ENCODE measurements at regions not wholly inside any gene's neighbourhood (a gene's known extent, or its start where the extent isn't known, plus 50 kb on each side); places are given as distances from the start of the nearest gene placed in this dataset.
"Not testable (repeated sequence)": the region's sequence is repeated elsewhere in the genome, so short reads cannot be mapped to it uniquely, and the experiment has no call there.

DNA sequence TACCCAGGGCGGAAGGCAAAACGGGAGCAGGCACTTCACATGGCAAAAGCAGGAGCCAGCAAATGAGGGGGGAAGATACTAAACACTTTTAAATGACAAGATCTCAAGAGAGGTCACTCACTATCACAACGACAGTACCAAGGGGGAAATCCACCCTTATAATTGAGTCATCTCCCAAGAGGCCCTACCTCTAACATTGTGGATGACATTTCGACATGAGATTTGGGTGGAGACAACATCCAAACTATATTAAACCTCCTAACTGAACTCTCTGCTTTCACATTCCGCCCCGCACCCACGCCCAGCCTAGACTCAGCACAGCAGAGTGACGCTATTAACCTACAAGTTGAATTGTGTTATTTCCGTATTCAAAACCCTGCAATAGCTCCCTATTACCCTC, 76.7 kb upstream of the SCAF11 start:
- H3K36me3 Mint-ChIP-seq (ENCODE audit: low read depth): no peaks in the 10 kb centered on the region
- peaks cover 11% of the 10 kb centered on the region for H3K4me1 Mint-ChIP-seq (ENCODE audit: low read depth)
- H3K9me3 Mint-ChIP-seq: no peaks in the 10 kb centered on the region
- H3K27ac Mint-ChIP-seq: no peak overlapping the region
- intact Hi-C loops (cut with micrococcal nuclease): no loop called here
- H3K27me3 Mint-ChIP-seq: no peaks in the 10 kb centered on the region
- H3K4me3 Mint-ChIP-seq: no peak overlapping the region

DNA sequence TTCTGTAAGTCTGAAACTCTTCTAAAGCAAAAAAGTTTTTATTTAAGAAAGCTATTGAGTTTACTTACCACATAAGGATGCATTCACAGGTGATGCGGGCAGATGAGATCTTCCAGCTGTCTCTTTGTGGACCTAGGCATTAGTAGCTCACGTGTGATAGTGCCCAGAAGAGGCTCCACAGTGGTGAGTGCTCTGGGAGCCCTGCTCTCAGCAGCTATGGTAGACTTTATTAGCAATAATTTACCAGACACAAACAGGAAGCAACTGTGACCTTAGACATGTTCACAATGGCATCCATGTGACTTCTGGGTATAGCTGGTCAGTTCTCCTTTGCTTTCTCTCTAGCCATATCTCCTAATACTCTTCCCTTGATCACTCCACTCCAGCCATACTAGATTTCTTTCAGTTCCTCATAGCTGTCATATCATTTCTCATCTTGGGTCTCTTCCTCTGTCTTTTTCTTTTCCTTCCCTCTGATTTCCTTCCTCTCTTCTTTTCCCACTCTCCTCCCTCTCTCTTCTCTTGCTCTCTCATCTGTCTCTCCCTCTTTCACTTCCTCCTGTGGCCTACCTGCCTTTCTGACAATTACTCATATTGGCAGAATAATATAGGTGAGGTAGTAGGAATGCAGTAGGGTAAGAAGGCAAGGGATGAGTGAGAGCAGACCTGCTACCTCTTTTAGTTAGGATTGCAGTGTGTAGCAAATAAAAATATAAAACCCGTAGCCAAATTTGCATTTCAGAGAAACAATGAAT, 75.2 kb upstream of the SCAF11 start:
- Mint-ChIP-seq H3K27ac (no peak overlapping the region), H3K4me3 (no peak overlapping the region), H3K9me3 (no peaks in the 10 kb centered on the region), H3K27me3 (no peaks in the 10 kb centered on the region), H3K36me3 (ENCODE audit: low read depth) (no peaks in the 10 kb centered on the region), H3K4me1 (ENCODE audit: low read depth) (peaks cover 6% of the 10 kb centered on the region)
- intact Hi-C loops (cut with micrococcal nuclease): no loop called here

DNA sequence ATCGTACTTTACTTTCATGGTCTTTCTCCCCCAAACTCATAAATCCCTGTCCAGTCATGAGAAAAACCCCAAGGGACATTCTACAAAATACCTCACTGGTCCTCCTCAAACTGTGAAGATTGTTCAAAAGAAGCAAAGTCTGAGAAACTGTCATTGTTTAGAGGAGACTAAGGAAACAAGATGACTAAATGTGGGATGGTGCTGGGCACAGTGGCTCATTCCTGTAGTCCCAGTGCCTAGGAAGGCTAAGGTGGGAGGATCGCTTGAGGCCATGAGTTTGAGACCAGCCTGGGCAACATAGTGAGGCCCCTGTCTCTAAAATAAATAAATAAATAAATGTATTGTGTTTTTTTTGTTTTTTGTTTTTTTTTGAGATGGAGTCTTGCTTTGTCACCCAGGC, 74.2 kb upstream of the SCAF11 start:
- Mint-ChIP-seq H3K27me3 (no peaks in the 10 kb centered on the region), H3K9me3 (no peaks in the 10 kb centered on the region), H3K4me3 (no peak overlapping the region), H3K4me1 (ENCODE audit: low read depth) (peaks cover 6% of the 10 kb centered on the region), H3K27ac (no peak overlapping the region), H3K36me3 (ENCODE audit: low read depth) (no peaks in the 10 kb centered on the region)
- intact Hi-C loops (cut with micrococcal nuclease): no loop called here

DNA sequence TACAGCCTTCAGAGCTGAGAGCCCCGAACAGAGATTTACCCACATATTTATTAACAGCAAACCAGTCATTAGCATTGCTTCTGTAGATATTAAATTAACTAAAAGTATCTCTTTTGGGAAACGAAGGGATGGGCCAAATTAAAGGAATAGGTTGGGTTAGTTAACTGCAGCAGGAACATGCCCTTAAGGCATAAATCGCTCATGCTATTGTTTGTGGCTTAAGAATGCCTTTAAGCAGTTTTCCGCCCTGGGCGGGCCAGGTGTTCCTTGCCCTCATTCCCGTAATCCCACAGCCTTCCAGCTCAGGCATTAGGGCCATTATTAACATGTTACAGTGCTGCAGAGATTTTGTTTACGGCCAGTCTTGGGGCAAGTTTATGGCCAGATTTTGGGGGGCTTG, 68.3 kb upstream of the SCAF11 start:
- H3K36me3 Mint-ChIP-seq (ENCODE audit: low read depth); H3K4me1 Mint-ChIP-seq (ENCODE audit: low read depth); H3K27ac Mint-ChIP-seq; H3K4me3 Mint-ChIP-seq; H3K27me3 Mint-ChIP-seq; intact Hi-C loops (cut with micrococcal nuclease): not testable (repeated sequence)
- peaks cover 20% of the 10 kb centered on the region for H3K9me3 Mint-ChIP-seq

DNA sequence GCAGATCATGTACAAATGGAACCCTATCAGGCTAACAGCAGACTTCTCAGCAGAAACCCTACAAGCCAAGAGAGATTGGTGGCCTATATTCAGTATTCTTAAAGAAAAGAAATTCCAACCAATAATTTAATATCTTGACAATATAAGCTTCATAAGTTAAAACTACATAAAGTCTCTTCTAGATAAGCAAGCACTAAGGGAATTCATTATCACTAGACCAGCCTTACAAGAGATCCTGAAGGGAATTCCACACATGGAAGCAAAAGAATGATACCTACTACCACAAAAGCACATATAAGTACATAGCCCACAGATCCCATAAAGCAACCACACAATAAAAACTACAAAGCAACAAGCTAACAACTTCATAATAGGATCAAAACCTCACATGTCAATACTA, 60.4 kb upstream of the SCAF11 start:
- Mint-ChIP-seq H3K27ac (no peak overlapping the region), H3K27me3 (no peaks in the 10 kb centered on the region), H3K4me1 (ENCODE audit: low read depth) (no peaks in the 10 kb centered on the region), H3K4me3 (no peak overlapping the region), H3K36me3 (ENCODE audit: low read depth) (no peaks in the 10 kb centered on the region), H3K9me3 (peaks cover 53% of the 10 kb centered on the region)
- intact Hi-C loops (cut with micrococcal nuclease): no loop called here

DNA sequence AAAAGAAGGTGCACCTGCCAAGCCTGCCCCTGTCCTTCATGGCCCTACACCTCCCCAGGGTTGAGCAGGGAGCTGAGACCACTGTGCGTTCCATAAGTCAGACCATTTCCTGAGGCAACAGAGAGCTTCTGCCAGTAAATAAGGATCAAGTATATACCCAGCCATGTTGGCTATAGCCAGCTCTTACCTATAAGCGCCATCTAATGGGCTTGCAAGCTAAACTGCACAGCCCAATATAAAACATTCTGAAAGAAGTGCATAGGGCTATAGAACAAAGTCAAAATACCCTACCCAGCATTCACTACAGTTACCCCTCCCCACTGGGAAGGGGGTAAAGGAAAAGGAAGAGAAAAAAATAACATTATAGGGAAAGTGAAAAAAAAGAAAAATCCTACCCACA, 59.3 kb upstream of the SCAF11 start:
- no peak overlapping the region for H3K27ac Mint-ChIP-seq
- no peaks in the 10 kb centered on the region for H3K27me3 Mint-ChIP-seq
- H3K9me3 Mint-ChIP-seq: peaks cover 58% of the 10 kb centered on the region
- H3K4me1 Mint-ChIP-seq (ENCODE audit: low read depth): no peaks in the 10 kb centered on the region
- H3K36me3 Mint-ChIP-seq (ENCODE audit: low read depth): no peaks in the 10 kb centered on the region
- intact Hi-C loops (cut with micrococcal nuclease): no loop called here
- H3K4me3 Mint-ChIP-seq: no peak overlapping the region

DNA sequence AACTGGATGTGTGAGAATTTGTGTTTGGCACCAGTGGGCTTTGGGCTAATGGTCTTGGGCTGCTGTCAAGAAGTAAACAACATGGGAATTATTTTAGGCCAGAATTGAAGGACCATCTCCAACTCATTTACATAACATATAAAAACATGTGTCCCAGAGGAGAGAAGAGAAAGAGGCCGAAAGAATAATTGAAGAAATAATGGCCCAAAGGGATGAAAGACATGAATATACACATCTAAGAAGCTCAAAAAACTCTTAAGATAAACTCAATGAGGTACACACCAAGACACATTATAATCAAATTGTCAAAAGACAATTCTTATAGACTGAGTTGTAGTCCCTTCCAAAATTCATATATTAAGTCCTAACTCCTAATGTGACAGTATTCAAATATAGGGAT, 56.1 kb upstream of the SCAF11 start:
- Mint-ChIP-seq H3K4me1 (ENCODE audit: low read depth) (no peaks in the 10 kb centered on the region), H3K9me3 (peaks cover 53% of the 10 kb centered on the region)

DNA sequence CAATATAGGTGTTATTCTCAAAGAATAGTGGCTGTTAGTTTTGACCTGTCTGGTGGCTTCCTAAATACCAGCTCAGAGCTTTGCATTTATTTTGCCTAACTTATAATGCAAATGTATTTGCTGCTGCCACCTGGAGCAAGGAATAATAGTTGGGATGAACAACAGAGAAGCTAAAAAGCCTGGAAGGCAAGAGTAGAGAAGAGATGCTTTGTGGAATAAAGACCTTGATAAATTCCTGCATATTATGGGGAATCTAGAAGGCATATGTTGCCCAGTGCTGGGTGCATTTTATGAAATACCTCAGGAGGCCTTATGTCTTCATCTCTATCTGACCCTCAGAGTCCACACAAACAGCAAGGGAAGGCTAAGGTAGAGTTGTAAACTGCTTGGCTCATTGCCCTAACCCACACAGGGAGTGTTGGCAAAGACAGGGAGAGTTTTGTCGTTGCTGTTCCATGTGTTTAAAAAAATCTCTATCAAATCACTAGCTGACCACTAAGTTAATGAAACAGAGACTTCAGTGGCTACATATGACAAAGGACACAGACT, 53.7 kb upstream of the SCAF11 start:
- Mint-ChIP-seq H3K27me3 (no peaks in the 10 kb centered on the region), H3K36me3 (ENCODE audit: low read depth) (no peaks in the 10 kb centered on the region), H3K9me3 (peaks cover 37% of the 10 kb centered on the region), H3K4me3 (no peak overlapping the region), H3K4me1 (ENCODE audit: low read depth) (no peaks in the 10 kb centered on the region), H3K27ac (no peak overlapping the region)
- intact Hi-C loops (cut with micrococcal nuclease): no loop called here

More for the DNA sequence above, 56.1 kb upstream of the SCAF11 start:
- no peaks in the 10 kb centered on the region for H3K27me3 Mint-ChIP-seq
- no peak overlapping the region for H3K4me3 Mint-ChIP-seq
- intact Hi-C loops (cut with micrococcal nuclease): no loop called here
- no peak overlapping the region for H3K27ac Mint-ChIP-seq
- H3K36me3 Mint-ChIP-seq (ENCODE audit: low read depth): no peaks in the 10 kb centered on the region

Data from dendritic cell treated with granulocyte-macrophage colony-stimulating factor and Interleukin-4, amounts not matched to agents 40 ng/mL and 50 ng/mL, for 4 days (primary cell).